Mesenchymal stem cell (in vitro differentiated cells and primary cell): ENCODE measurements at regions not wholly inside any gene's neighbourhood (a gene's known extent, or its start where the extent isn't known, plus 50 kb on each side); places are given as distances from the start of the nearest gene placed in this dataset.
A peak's percentile ranks its signal among the peaks of the same experiment; 100 is the strongest.
"Not testable (repeated sequence)": the region's sequence is repeated elsewhere in the genome, so short reads cannot be mapped to it uniquely, and the experiment has no call there.

ENCODE experiments used
- DNase-seq: peaks from one replicate; pipeline ENCODE4 v3.0.0-alpha.2; 2013
- H2AFZ ChIP-seq: one replicate; pipeline ENCODE4 v1.6.1; 2013; ENCODE audit warnings: low read depth, mild to moderate bottlenecking, control low read depth, inconsistent platforms, low read length, moderate library complexity
- H2AK5ac ChIP-seq: 2 replicates; pipeline ENCODE4 v1.6.1; 2013; ENCODE audit warnings: low read length, moderate library complexity, mild to moderate bottlenecking, inconsistent platforms; ENCODE audit not compliant: severe bottlenecking
- H2BK120ac ChIP-seq: one replicate; pipeline ENCODE4 v1.6.1; 2013; ENCODE audit warnings: low read depth, mild to moderate bottlenecking, inconsistent platforms, low read length, moderate library complexity
- H2BK12ac ChIP-seq, 2 experiments: one replicate each; pipeline ENCODE4 v1.6.1; 2013; ENCODE audit warnings: inconsistent platforms in 2 of 2, low read length in 2 of 2, mild to moderate bottlenecking in 2 of 2, moderate library complexity in 2 of 2, control low read depth in 1 of 2
- H2BK15ac ChIP-seq: one replicate; pipeline ENCODE4 v1.6.1; 2013; ENCODE audit warnings: mild to moderate bottlenecking, low read depth, inconsistent platforms; ENCODE audit not compliant: poor library complexity, severe bottlenecking
- H2BK5ac ChIP-seq: 2 replicates; pipeline ENCODE4 v1.6.1; 2013; ENCODE audit warnings: low read depth, mild to moderate bottlenecking, low read length, control low read depth, inconsistent platforms; ENCODE audit not compliant: poor library complexity, severe bottlenecking
- H3K14ac ChIP-seq, 2 experiments: one replicate each; pipeline ENCODE4 v1.6.1; 2013; ENCODE audit warnings: inconsistent platforms in 2 of 2, low read length in 2 of 2, control low read depth in 1 of 2, mild to moderate bottlenecking in 1 of 2, moderate library complexity in 1 of 2
- H3K18ac ChIP-seq, 2 experiments: one replicate each; pipeline ENCODE4 v1.6.1; 2013; ENCODE audit warnings: inconsistent platforms in 2 of 2, low read length in 2 of 2, control low read depth in 1 of 2, low read depth in 1 of 2, mild to moderate bottlenecking in 1 of 2
- H3K23ac ChIP-seq, 2 experiments: one replicate each; pipeline ENCODE4 v1.6.1; 2013; ENCODE audit warnings: inconsistent platforms in 2 of 2, low read length in 2 of 2, mild to moderate bottlenecking in 2 of 2, moderate library complexity in 2 of 2, control low read depth in 1 of 2
- H3K27ac ChIP-seq: 2 replicates; pipeline ENCODE4 v1.5.1; 2013; ENCODE audit warnings: mild to moderate bottlenecking, moderate library complexity, low read length, control low read depth, inconsistent platforms; ENCODE audit not compliant: poor library complexity, severe bottlenecking
- H3K27me3 ChIP-seq, 2 experiments: 2 replicates each; pipeline versions ENCODE4 v1.6.1 to v1.7.0; 2013; ENCODE audit warnings: low read length in 2 of 2, mild to moderate bottlenecking in 2 of 2, moderate library complexity in 2 of 2, control low read depth in 1 of 2, inconsistent platforms in 1 of 2; ENCODE audit not compliant: control insufficient read depth in 1 of 2, insufficient read depth in 1 of 2
- H3K36me3 ChIP-seq, 2 experiments: 2 replicates each; pipeline versions ENCODE4 v1.6.1 to v1.7.0; 2013; ENCODE audit warnings: low read length in 2 of 2, control low read depth in 1 of 2, inconsistent platforms in 1 of 2, low read depth in 1 of 2, mild to moderate bottlenecking in 1 of 2; ENCODE audit not compliant: insufficient read depth in 2 of 2, control insufficient read depth in 1 of 2
- H3K4ac ChIP-seq, 2 experiments: one replicate each; pipeline ENCODE4 v1.6.1; 2013; ENCODE audit warnings: inconsistent platforms in 2 of 2, low read length in 2 of 2, mild to moderate bottlenecking in 2 of 2, moderate library complexity in 2 of 2, control low read depth in 1 of 2, low read depth in 1 of 2
- H3K4me1 ChIP-seq: 2 replicates; pipeline ENCODE4 v1.6.1; 2013; ENCODE audit warnings: low read depth, low read length, control low read depth; ENCODE audit not compliant: control insufficient read depth, insufficient read depth
- H3K4me2 ChIP-seq: 2 replicates; pipeline ENCODE4 v1.6.1; 2013; ENCODE audit warnings: low read length, mild to moderate bottlenecking, inconsistent platforms; ENCODE audit not compliant: poor library complexity, severe bottlenecking
- H3K4me3 ChIP-seq, 2 experiments: 2 replicates each; pipeline versions ENCODE4 v1.5.1 to v1.7.0; 2013; ENCODE audit warnings: low read length in 2 of 2, mild to moderate bottlenecking in 2 of 2, control low read depth in 1 of 2, low read depth in 1 of 2; ENCODE audit not compliant: insufficient read depth in 1 of 2
- H3K79me1 ChIP-seq: replicated peaks from 2 replicates; pipeline ENCODE4 v1.6.1; 2013; ENCODE audit warnings: mild to moderate bottlenecking, control low read depth, low read length, inconsistent platforms; ENCODE audit not compliant: poor library complexity, severe bottlenecking
- H3K9ac ChIP-seq: 2 replicates; pipeline ENCODE4 v1.7.0; 2013; ENCODE audit warnings: mild to moderate bottlenecking, low read length, moderate library complexity
- H3K9me3 ChIP-seq: 2 replicates; pipeline ENCODE4 v1.7.0; 2013; ENCODE audit warnings: mild to moderate bottlenecking, low read length; ENCODE audit not compliant: control insufficient read depth
- H4K8ac ChIP-seq: one replicate; pipeline ENCODE4 v1.6.1; 2013; ENCODE audit warnings: inconsistent platforms, mild to moderate bottlenecking, low read length, moderate library complexity
- H4K91ac ChIP-seq: one replicate; pipeline ENCODE4 v1.6.1; 2013; ENCODE audit warnings: mild to moderate bottlenecking, low read length, inconsistent platforms
- WGBS: methylation state at CpG from one replicate; pipeline ENCODE4 v1.1.7; 2013; ENCODE audit warnings: mixed read lengths; 5-methylcytosine and 5-hydroxymethylcytosine counted together

DNA sequence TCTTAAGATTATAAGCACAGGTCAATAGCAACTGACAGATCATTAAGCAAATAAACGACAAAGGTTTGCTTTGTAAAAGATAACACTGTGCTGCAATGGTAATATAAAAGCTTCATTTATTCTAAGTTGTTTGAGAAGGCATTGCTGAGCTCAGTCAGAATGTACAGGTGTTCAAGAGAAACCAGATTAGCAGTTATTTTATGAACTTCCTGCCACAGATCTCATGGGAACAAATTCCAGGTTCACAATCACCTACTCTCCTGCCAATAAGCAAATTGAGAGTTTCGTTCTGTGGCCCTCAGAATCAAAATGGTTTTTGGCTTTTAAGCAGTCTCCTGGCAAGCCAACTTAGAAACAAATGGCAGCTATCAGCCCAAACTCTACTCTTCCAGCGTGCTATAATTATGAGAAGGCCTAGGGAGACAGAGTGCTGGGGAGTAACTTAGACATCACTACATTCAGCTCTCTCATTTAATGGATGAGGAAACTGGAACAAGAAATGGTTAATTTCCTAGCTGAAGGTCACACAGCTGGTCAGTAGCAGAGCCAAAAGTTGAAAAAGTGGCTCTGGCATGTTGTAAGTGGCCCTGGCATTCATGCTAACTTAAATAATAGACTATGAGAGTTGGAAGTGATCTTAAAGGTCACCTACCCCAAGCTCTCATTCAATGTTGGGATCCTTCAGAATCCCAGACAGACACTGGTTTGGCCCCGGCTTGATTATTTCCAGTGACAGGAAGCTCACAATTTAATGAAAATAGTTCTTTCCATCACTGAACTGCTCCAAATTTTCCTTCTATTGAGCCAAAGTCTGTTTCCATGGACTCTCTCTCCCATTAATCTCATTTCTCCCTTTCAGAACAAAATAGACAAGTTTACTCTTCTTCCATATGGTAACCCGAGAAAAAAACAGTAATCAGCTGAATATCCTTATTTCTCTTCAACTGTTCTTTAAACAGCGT, 82.6 kb upstream of the EDEM3 start:
- 89% methylated on average over 5 of the region's 6 CpGs for WGBS
- Histone ChIP-seq H2BK120ac (no peak overlapping the region), H3K36me3 (peaks cover 0 to 5% of the 10 kb centered on the region in 2 experiments), H3K18ac (no peak overlapping the region), H3K4me2 (no peak overlapping the region), H2BK15ac (no peak overlapping the region), H2AK5ac (no peak overlapping the region), H3K4ac (no peak overlapping the region), H2AFZ (no peak overlapping the region), H3K27ac (no peak overlapping the region), H3K27me3 (no peaks in the 10 kb centered on the region), H2BK5ac (no peak overlapping the region), H3K79me1 (no peaks in the 10 kb centered on the region), H3K14ac (no peak overlapping the region), H2BK12ac (no peak overlapping the region), H3K23ac (no peak overlapping the region), H3K9ac (peak overlapping the region; percentile 80), H3K4me1 (no peaks in the 10 kb centered on the region), H3K4me3 (peak overlapping the region in 1 of 2 experiments; percentile 67), H4K8ac (no peak overlapping the region), H4K91ac (no peak overlapping the region), H3K9me3 (no peaks in the 10 kb centered on the region)
- DNase-seq, result no peak

DNA sequence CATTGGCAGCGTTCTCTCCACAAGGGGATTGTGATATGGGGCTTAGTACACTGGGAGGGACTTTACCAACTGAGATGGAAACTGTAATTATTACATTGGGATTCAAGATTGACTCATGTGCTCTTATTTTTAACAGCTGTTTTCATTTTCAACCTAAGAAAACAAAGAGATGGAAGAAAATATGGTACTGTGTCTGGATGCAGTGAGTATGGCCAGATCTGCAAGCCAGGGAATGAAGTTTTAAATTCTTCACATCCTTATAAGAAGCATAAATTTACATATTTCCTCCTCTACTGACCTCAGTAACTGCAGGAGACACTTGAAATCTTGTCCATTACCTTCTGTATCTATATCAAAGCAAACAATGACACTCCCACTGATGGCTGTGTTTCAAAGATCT, 81.5 kb upstream of the EDEM3 start:
- H2BK12ac ChIP-seq, result no peak overlapping the region
- no peak overlapping the region for H2BK5ac ChIP-seq
- H2AK5ac ChIP-seq, result no peak overlapping the region
- H2BK15ac ChIP-seq, result no peak overlapping the region
- no peak overlapping the region for H2BK120ac ChIP-seq
- H2AFZ ChIP-seq, result no peak overlapping the region
- no peaks in the 10 kb centered on the region for H3K27me3 ChIP-seq
- no peak for DNase-seq
- no peak overlapping the region for H3K14ac ChIP-seq
- H3K79me1 ChIP-seq, result no peaks in the 10 kb centered on the region
- H4K8ac ChIP-seq, result no peak overlapping the region
- H3K4me3 ChIP-seq, result no peak overlapping the region
- no peak overlapping the region for H4K91ac ChIP-seq
- H3K27ac ChIP-seq, result no peak overlapping the region
- no peaks in the 10 kb centered on the region for H3K9me3 ChIP-seq
- no peaks in the 10 kb centered on the region for H3K4me1 ChIP-seq
- peaks cover 0 to 16% of the 10 kb centered on the region in 2 experiments for H3K36me3 ChIP-seq
- no peak overlapping the region for H3K9ac ChIP-seq
- H3K4me2 ChIP-seq, result no peak overlapping the region
- H3K4ac ChIP-seq, result no peak overlapping the region
- H3K23ac ChIP-seq, result no peak overlapping the region
- WGBS, result 100% methylated on average over 1 of the region's 1 CpG
- no peak overlapping the region for H3K18ac ChIP-seq

DNA sequence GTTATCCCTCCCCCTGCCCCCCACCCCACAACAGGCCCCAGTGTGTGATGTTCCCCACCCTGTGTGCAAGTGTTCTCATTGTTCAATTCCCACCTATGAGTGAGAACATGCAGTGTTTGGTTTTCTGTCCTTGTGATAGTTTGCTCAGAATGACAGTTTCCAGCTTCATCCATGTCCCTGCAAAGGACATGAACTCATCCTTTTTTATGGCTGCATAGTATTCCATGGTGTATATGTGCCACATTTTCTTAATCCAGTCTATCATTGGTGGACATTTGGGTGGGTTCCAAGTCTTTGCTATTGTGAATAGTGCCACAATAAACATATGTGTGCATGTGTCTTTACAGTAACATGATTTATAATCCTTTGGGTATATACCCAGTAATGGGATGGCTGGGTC, 79.3 kb upstream of the EDEM3 start:
- not testable (repeated sequence) for H3K14ac ChIP-seq, H2BK5ac ChIP-seq, H3K4me1 ChIP-seq, H3K4ac ChIP-seq, H3K9me3 ChIP-seq, H3K23ac ChIP-seq, H3K27ac ChIP-seq, H2AK5ac ChIP-seq, H3K4me3 ChIP-seq, H2AFZ ChIP-seq, H4K91ac ChIP-seq, H3K18ac ChIP-seq, H2BK15ac ChIP-seq, H2BK120ac ChIP-seq, H4K8ac ChIP-seq, H3K27me3 ChIP-seq, H3K79me1 ChIP-seq, DNase-seq, H2BK12ac ChIP-seq, H3K9ac ChIP-seq, H3K4me2 ChIP-seq
- peaks cover 0 to 33% of the 10 kb centered on the region in 2 experiments for H3K36me3 ChIP-seq

DNA sequence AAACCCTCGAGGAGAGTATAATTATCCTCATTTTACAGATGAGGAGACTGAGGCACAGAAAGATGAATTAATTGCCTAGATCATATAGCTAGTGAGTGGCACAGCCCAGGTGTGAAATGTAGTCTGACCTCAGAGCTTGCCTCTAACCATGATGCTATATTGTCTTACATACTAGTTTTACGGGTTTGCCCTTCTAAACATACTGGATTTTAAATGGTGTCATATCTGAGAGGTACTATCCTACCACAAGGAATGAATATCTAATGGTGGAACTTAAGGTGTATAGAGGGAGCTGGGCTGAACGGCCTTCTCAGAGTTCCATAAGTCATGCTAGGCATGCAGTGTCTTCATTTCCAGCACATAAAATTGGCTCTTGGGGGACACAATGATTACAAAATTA, 77.9 kb upstream of the EDEM3 start:
- H3K4ac ChIP-seq, result no peak overlapping the region
- no peaks in the 10 kb centered on the region for H3K79me1 ChIP-seq
- no peak overlapping the region for H3K18ac ChIP-seq
- DNase-seq, result no peak
- no peak overlapping the region for H3K27ac ChIP-seq
- H3K4me3 ChIP-seq, result no peak overlapping the region
- H4K91ac ChIP-seq, result no peak overlapping the region
- no peak overlapping the region for H2BK15ac ChIP-seq
- H3K23ac ChIP-seq, result no peak overlapping the region
- H2AFZ ChIP-seq, result no peak overlapping the region
- H3K4me2 ChIP-seq, result no peak overlapping the region
- H3K9ac ChIP-seq, result no peak overlapping the region
- H2AK5ac ChIP-seq, result no peak overlapping the region
- no peak overlapping the region for H2BK5ac ChIP-seq
- no peak overlapping the region for H2BK120ac ChIP-seq
- peaks cover 4% of the 10 kb centered on the region for H3K4me1 ChIP-seq
- no CpG with 5 or more reads among the region's 3 CpGs for WGBS
- H4K8ac ChIP-seq, result no peak overlapping the region
- no peak overlapping the region for H3K14ac ChIP-seq
- no peaks in the 10 kb centered on the region for H3K27me3 ChIP-seq
- no peaks in the 10 kb centered on the region for H3K9me3 ChIP-seq
- H3K36me3 ChIP-seq, result peaks cover 0 to 39% of the 10 kb centered on the region in 2 experiments
- no peak overlapping the region for H2BK12ac ChIP-seq
